IMR-90 (cell line): ENCODE measurements at regions not wholly inside any gene's neighbourhood (a gene's known extent, or its start where the extent isn't known, plus 50 kb on each side); places are given as distances from the start of the nearest gene placed in this dataset.

Experiments
- BHLHE40 ChIP-seq: fragments of 150-350 bp; IDR thresholded peaks from 2 replicates; pipeline ENCODE4 v1.6.1; 2016; ENCODE audit warnings: mild to moderate bottlenecking, low read depth, low read length
- FOS ChIP-seq: fragments of 150-350 bp; IDR thresholded peaks from 2 replicates; pipeline ENCODE4 v1.6.1; 2016; ENCODE audit warnings: low read depth, low read length
- RAD21 ChIP-seq: IDR thresholded peaks from 2 replicates; pipeline ENCODE4 v1.6.1; 2012; ENCODE audit warnings: low read length, improper control_type of control experiment
- RFX5 ChIP-seq: IDR thresholded peaks from 2 replicates; pipeline ENCODE4 v1.8.0; 2012; ENCODE audit warnings: low read depth, mild to moderate bottlenecking, low read length, moderate library complexity
- SMC3 ChIP-seq: fragments of 150-350 bp; IDR thresholded peaks from 2 replicates; pipeline ENCODE4 v1.6.1; 2016; ENCODE audit warnings: low read depth, mild to moderate bottlenecking, antibody characterized with exemption, low read length, moderate library complexity

DNA sequence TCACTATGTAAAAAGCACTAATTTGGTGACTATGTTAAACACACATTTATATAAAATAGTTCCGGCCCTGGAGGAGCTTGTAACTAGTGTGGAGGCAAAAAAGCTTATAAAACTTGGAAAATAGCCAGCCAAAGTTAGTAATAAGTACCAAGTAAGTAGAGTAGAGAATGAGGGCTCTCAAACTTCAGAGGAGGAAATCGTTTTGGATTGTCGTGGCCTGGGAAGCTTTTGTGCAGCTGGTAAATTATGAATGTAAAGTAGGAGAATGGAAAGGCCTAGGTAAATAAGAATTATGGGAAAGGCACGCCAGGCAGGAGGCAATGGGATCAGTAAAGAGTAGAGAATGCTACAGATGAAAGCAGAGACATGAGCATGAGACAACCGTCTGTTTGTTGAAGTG is 832.7 kb upstream of the ZNF608 start:
- TF ChIP-seq RAD21 (no peak), FOS (no peak), RFX5 (no peak), BHLHE40 (no peak), SMC3 (no peak)
